ENCODE measurements at regions not wholly inside any gene's neighbourhood (a gene's known extent, or its start where the extent isn't known, plus 50 kb on each side); places are given as distances from the start of the nearest gene placed in this dataset.

DNA sequence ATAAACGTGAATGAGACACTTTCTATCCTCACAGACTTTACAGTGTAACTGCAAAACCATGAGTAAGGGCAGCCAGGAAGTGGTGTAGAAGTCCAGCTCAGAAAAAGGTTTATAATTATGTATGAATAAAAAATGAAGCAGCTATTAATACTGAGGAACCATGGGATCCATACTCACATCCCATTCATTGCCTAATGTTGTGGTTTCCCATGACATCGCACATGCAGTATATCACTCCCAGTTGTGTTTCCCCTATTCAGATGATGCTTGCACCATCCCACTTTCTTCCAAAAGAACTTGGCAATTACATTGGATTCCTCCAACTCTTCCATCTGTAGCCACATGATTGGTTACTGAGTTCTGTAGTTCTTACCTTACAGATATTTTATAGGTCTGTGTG, 74.5 kb upstream of the SEMA3D start:
- TF ChIP-seq TAF1 (IDR thresholded peaks at IDR 0.05; ENCODE audit: low read depth), result no peak

DNA sequence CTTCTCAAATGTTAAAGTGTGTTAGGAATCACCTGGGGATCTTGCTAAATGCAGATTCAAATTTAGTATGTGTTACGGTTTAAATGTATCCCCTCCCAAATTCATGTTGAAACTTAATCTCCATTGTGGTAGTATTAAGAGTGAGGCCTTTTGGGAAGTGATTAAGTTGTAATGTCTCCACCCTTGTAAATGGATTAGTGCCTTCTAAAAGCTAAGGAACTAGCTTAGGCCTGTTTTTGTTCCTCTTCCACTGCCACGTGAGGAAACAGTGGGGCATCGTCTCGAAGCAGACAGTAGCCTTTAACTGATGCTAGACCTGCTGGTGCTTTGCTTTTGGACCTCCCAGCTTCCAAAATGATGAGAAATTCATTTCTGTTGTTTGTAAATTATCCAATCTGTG, 52.3 kb upstream of the SEMA3D start:
- TF ChIP-seq TCF12 (IDR thresholded peaks at IDR 0.05; ENCODE audit: low read depth) (no peak), TAF1 (IDR thresholded peaks at IDR 0.05; ENCODE audit: low read depth) (no peak), YY1 (IDR thresholded peaks at IDR 0.05; ENCODE audit: low read depth) (no peak), RAD21 (IDR thresholded peaks at IDR 0.05; ENCODE audit: low read depth) (no peak), CEBPB (IDR thresholded peaks at IDR 0.05) (no peak), CREB1 (IDR thresholded peaks at IDR 0.05; ENCODE audit: low read depth) (no peak), ZBTB7A (IDR thresholded peaks at IDR 0.05; ENCODE audit: low read depth) (no peak)

DNA sequence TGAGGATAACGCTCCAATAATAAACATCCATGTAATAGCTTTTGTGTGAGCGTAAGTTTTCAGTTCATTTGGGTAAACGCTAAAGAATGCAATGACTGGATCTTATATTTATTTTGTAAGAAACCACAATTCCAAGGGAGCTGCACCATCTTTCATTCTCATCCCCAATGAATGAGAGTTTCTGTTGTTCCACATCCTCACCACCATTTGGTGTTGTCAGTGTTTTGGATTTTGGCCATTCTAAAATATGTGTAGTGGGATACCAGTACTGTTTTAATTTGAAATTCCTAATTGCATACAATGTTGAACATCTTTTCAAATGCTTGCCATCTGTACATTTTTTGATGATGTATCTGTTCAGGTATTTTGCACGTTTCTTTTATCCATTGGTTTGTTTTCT, 50.9 kb upstream of the SEMA3D start:
- TF ChIP-seq YY1 (IDR thresholded peaks at IDR 0.05; ENCODE audit: low read depth), result no peak
- no peak for TF ChIP-seq TEAD4 (IDR thresholded peaks at IDR 0.05)
- no peak for TF ChIP-seq ZBTB7A (IDR thresholded peaks at IDR 0.05; ENCODE audit: low read depth)
- no peak for TF ChIP-seq CREB1 (IDR thresholded peaks at IDR 0.05; ENCODE audit: low read depth)
- TF ChIP-seq EP300 (IDR thresholded peaks at IDR 0.05; ENCODE audit: borderline replicate concordance), result no peak
- TF ChIP-seq, protein P1, sequence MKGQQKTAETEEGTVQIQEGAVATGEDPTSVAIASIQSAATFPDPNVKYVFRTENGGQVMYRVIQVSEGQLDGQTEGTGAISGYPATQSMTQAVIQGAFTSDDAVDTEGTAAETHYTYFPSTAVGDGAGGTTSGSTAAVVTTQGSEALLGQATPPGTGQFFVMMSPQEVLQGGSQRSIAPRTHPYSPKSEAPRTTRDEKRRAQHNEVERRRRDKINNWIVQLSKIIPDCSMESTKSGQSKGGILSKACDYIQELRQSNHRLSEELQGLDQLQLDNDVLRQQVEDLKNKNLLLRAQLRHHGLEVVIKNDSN (IDR thresholded peaks at IDR 0.05), result no peak
- TF ChIP-seq RAD21 (IDR thresholded peaks at IDR 0.05; ENCODE audit: low read depth), result no peak
- TF ChIP-seq, protein P2, sequence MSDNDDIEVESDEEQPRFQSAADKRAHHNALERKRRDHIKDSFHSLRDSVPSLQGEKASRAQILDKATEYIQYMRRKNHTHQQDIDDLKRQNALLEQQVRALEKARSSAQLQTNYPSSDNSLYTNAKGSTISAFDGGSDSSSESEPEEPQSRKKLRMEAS (IDR thresholded peaks at IDR 0.05), result no peak
- TF ChIP-seq FOXM1 (IDR thresholded peaks at IDR 0.05; ENCODE audit: borderline replicate concordance, low read depth), result no peak
- TF ChIP-seq TCF12 (IDR thresholded peaks at IDR 0.05; ENCODE audit: low read depth), result no peak
- TF ChIP-seq CEBPB (IDR thresholded peaks at IDR 0.05), result no peak
- no peak for TF ChIP-seq TAF1 (IDR thresholded peaks at IDR 0.05; ENCODE audit: low read depth)
- no peak for TF ChIP-seq NFIC (IDR thresholded peaks at IDR 0.05)
- TF ChIP-seq, protein P3, sequence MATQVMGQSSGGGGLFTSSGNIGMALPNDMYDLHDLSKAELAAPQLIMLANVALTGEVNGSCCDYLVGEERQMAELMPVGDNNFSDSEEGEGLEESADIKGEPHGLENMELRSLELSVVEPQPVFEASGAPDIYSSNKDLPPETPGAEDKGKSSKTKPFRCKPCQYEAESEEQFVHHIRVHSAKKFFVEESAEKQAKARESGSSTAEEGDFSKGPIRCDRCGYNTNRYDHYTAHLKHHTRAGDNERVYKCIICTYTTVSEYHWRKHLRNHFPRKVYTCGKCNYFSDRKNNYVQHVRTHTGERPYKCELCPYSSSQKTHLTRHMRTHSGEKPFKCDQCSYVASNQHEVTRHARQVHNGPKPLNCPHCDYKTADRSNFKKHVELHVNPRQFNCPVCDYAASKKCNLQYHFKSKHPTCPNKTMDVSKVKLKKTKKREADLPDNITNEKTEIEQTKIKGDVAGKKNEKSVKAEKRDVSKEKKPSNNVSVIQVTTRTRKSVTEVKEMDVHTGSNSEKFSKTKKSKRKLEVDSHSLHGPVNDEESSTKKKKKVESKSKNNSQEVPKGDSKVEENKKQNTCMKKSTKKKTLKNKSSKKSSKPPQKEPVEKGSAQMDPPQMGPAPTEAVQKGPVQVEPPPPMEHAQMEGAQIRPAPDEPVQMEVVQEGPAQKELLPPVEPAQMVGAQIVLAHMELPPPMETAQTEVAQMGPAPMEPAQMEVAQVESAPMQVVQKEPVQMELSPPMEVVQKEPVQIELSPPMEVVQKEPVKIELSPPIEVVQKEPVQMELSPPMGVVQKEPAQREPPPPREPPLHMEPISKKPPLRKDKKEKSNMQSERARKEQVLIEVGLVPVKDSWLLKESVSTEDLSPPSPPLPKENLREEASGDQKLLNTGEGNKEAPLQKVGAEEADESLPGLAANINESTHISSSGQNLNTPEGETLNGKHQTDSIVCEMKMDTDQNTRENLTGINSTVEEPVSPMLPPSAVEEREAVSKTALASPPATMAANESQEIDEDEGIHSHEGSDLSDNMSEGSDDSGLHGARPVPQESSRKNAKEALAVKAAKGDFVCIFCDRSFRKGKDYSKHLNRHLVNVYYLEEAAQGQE (IDR thresholded peaks at IDR 0.05; ENCODE audit: low read depth), result no peak
- no peak for TF ChIP-seq EGR1 (IDR thresholded peaks at IDR 0.05)

All from Ishikawa (cell line).